Astrocyte (in vitro differentiated cells and primary cell): ENCODE measurements at regions not wholly inside any gene's neighbourhood (a gene's known extent, or its start where the extent isn't known, plus 50 kb on each side); places are given as distances from the start of the nearest gene placed in this dataset.

ENCODE experiments used
- DNase-seq: peaks from one replicate; pipeline ENCODE4 v3.0.0-alpha.2; 2010; ENCODE audit warnings: low read depth
- FAIRE-seq: peaks from 2 replicates; lab custom pipeline; 2011; peaks lifted over from hg19 to GRCh38; lab: Jason Lieb, UNC
- H2AFZ ChIP-seq: 2 replicates; pipeline ENCODE4 v1.6.0; 2012; ENCODE audit warnings: low read depth, low read length, inconsistent platforms
- H3K27ac ChIP-seq: 2 replicates; pipeline ENCODE4 v1.5.1; 2011; ENCODE audit warnings: low read depth, low read length, inconsistent platforms
- H3K27me3 ChIP-seq: 2 replicates; pipeline ENCODE4 v1.6.0; 2011; ENCODE audit warnings: low read length, inconsistent platforms; ENCODE audit not compliant: insufficient read depth
- H3K36me3 ChIP-seq: 2 replicates; pipeline ENCODE4 v1.5.1; 2011; ENCODE audit warnings: low read length, inconsistent platforms; ENCODE audit not compliant: insufficient read depth
- H3K4me1 ChIP-seq: 2 replicates; pipeline ENCODE4 v1.5.1; 2011; ENCODE audit warnings: low read length, inconsistent platforms; ENCODE audit not compliant: insufficient read depth
- H3K4me2 ChIP-seq: 2 replicates; pipeline ENCODE4 v1.6.0; 2012; ENCODE audit warnings: low read length, inconsistent platforms
- H3K4me3 ChIP-seq: 2 replicates; pipeline ENCODE4 v1.5.1; 2011; ENCODE audit warnings: low read depth, mild to moderate bottlenecking, low read length, inconsistent platforms; ENCODE audit not compliant: insufficient read depth
- H3K79me2 ChIP-seq: 2 replicates; pipeline ENCODE4 v1.6.0; 2012; ENCODE audit warnings: mild to moderate bottlenecking, low read length, inconsistent platforms; ENCODE audit not compliant: insufficient read depth
- H3K9ac ChIP-seq: 2 replicates; pipeline ENCODE4 v1.6.0; 2012; ENCODE audit warnings: mild to moderate bottlenecking, low read length, inconsistent platforms
- H3K9me3 ChIP-seq: 2 replicates; pipeline ENCODE4 v1.5.1; 2012; ENCODE audit warnings: low read depth, mild to moderate bottlenecking, low read length, inconsistent platforms; ENCODE audit not compliant: insufficient read depth
- H4K20me1 ChIP-seq: 2 replicates; pipeline ENCODE4 v1.6.0; 2012; ENCODE audit warnings: low read length, inconsistent platforms; ENCODE audit not compliant: insufficient read depth
- H3K27ac Mint-ChIP-seq: one replicate; pipeline ENCODE4 v1.8.0; 2021; ENCODE audit warnings: mild to moderate bottlenecking, mixed read lengths; ENCODE audit not compliant: unreplicated experiment
- H3K27me3 Mint-ChIP-seq: one replicate; pipeline ENCODE4 v1.8.0; 2021; ENCODE audit warnings: low read depth, mixed read lengths; ENCODE audit not compliant: unreplicated experiment
- H3K36me3 Mint-ChIP-seq: one replicate; pipeline ENCODE4 v1.8.0; 2021; ENCODE audit warnings: low read depth, mixed read lengths; ENCODE audit not compliant: unreplicated experiment
- H3K4me1 Mint-ChIP-seq: one replicate; pipeline ENCODE4 v1.8.0; 2021; ENCODE audit warnings: low read depth, mixed read lengths; ENCODE audit not compliant: unreplicated experiment
- H3K4me3 Mint-ChIP-seq: one replicate; pipeline ENCODE4 v1.8.0; 2021; ENCODE audit warnings: mild to moderate bottlenecking, moderate library complexity, mixed read lengths; ENCODE audit not compliant: unreplicated experiment
- H3K9me3 Mint-ChIP-seq: one replicate; pipeline ENCODE4 v1.8.0; 2021; ENCODE audit warnings: mild to moderate bottlenecking, mixed read lengths; ENCODE audit not compliant: unreplicated experiment
- CTCF ChIP-seq: IDR thresholded peaks from 2 replicates; pipeline ENCODE4 v1.5.1; 2011; ENCODE audit warnings: low read depth, mild to moderate bottlenecking, inconsistent platforms, low read length, moderate library complexity; ENCODE audit not compliant: insufficient read depth
- EZH2 ChIP-seq: IDR thresholded peaks from 2 replicates; pipeline ENCODE4 v1.6.1; 2012; ENCODE audit warnings: mild to moderate bottlenecking, low read length, inconsistent platforms; ENCODE audit not compliant: insufficient read depth

GRCh38 chr12:131348646-131349045, 362.2 kb upstream of the SFSWAP start:
- TF ChIP-seq EZH2 (no peak), CTCF (no peak)
- H3K4me2 ChIP-seq, result no peak overlapping the region
- Mint-ChIP-seq H3K36me3 (no peaks in the 10 kb centered on the region), H3K9me3 (peaks cover 8% of the 10 kb centered on the region), H3K4me3 (no peak overlapping the region), H3K4me1 (no peaks in the 10 kb centered on the region), H3K27me3 (peaks cover 28% of the 10 kb centered on the region), H3K27ac (no peak overlapping the region)
- H3K4me1 ChIP-seq, result no peaks in the 10 kb centered on the region
- H3K27me3 ChIP-seq, result no peaks in the 10 kb centered on the region
- no peak overlapping the region for H3K4me3 ChIP-seq
- FAIRE-seq (no peak), DNase-seq (no peak)
- H3K79me2 ChIP-seq, result no peaks in the 10 kb centered on the region
- H2AFZ ChIP-seq, result no peak overlapping the region
- no peak overlapping the region for H3K9ac ChIP-seq
- no peaks in the 10 kb centered on the region for H3K36me3 ChIP-seq
- H3K27ac ChIP-seq, result no peak overlapping the region
- peaks cover 7% of the 10 kb centered on the region for H3K9me3 ChIP-seq
- H4K20me1 ChIP-seq, result no peaks in the 10 kb centered on the region

- no peak for FAIRE-seq
- peaks cover 8% of the 10 kb centered on the region for H3K9me3 Mint-ChIP-seq
- no peak overlapping the region for H3K27ac Mint-ChIP-seq
- H3K36me3 Mint-ChIP-seq, result no peaks in the 10 kb centered on the region
- Histone ChIP-seq H3K4me1 (no peaks in the 10 kb centered on the region), H3K27ac (no peak overlapping the region), H3K9me3 (peaks cover 7% of the 10 kb centered on the region), H3K4me2 (no peak overlapping the region), H3K9ac (no peak overlapping the region), H3K27me3 (no peaks in the 10 kb centered on the region), H3K4me3 (no peak overlapping the region), H2AFZ (no peak overlapping the region), H3K36me3 (no peaks in the 10 kb centered on the region), H4K20me1 (no peaks in the 10 kb centered on the region), H3K79me2 (no peaks in the 10 kb centered on the region)
- TF ChIP-seq CTCF, result no peak
- no peak for TF ChIP-seq EZH2
- no peaks in the 10 kb centered on the region for H3K4me1 Mint-ChIP-seq
- H3K4me3 Mint-ChIP-seq, result no peak overlapping the region
- DNase-seq, result no peak
- H3K27me3 Mint-ChIP-seq, result peaks cover 36% of the 10 kb centered on the region
Observed at GRCh38 chr12:131349397-131350127, 361.3 kb upstream of the SFSWAP start.

GRCh38 chr12:131350943-131351318, 360.0 kb upstream of the SFSWAP start:
- H3K79me2 ChIP-seq, result no peaks in the 10 kb centered on the region
- H3K4me1 ChIP-seq, result no peaks in the 10 kb centered on the region
- H3K9ac ChIP-seq, result no peak overlapping the region
- H4K20me1 ChIP-seq, result no peaks in the 10 kb centered on the region
- no peaks in the 10 kb centered on the region for H3K36me3 Mint-ChIP-seq
- H3K4me3 Mint-ChIP-seq, result no peak overlapping the region
- H3K9me3 ChIP-seq, result peaks cover 7% of the 10 kb centered on the region
- H3K4me2 ChIP-seq, result no peak overlapping the region
- no peak overlapping the region for H2AFZ ChIP-seq
- H3K27ac ChIP-seq, result no peak overlapping the region
- peaks cover 8% of the 10 kb centered on the region for H3K9me3 Mint-ChIP-seq
- H3K27ac Mint-ChIP-seq, result no peak overlapping the region
- TF ChIP-seq EZH2 (no peak), CTCF (no peak)
- no peak for FAIRE-seq
- peaks cover 41% of the 10 kb centered on the region for H3K27me3 Mint-ChIP-seq
- H3K4me3 ChIP-seq, result no peak overlapping the region
- no peak for DNase-seq
- no peaks in the 10 kb centered on the region for H3K27me3 ChIP-seq
- no peaks in the 10 kb centered on the region for H3K36me3 ChIP-seq
- no peaks in the 10 kb centered on the region for H3K4me1 Mint-ChIP-seq
